DND-41 (cell line): ENCODE measurements at regions not wholly inside any gene's neighbourhood (a gene's known extent, or its start where the extent isn't known, plus 50 kb on each side); places are given as distances from the start of the nearest gene placed in this dataset.

Source experiments
- EZH2 ChIP-seq: IDR thresholded peaks from 3 replicates; pipeline ENCODE4 v1.6.1; 2012; ENCODE audit warnings: borderline replicate concordance, low read depth, mild to moderate bottlenecking, moderate library complexity, low read length, inconsistent platforms; ENCODE audit not compliant: severe bottlenecking
- TF ChIP-seq, protein P1 (sequence below): IDR thresholded peaks from 2 replicates; pipeline ENCODE4 v1.5.1; 2012; ENCODE audit warnings: borderline replicate concordance, low read length, moderate library complexity, mild to moderate bottlenecking; ENCODE audit not compliant: poor library complexity, severe bottlenecking; ENCODE audit errors: extremely low read depth

DNA sequence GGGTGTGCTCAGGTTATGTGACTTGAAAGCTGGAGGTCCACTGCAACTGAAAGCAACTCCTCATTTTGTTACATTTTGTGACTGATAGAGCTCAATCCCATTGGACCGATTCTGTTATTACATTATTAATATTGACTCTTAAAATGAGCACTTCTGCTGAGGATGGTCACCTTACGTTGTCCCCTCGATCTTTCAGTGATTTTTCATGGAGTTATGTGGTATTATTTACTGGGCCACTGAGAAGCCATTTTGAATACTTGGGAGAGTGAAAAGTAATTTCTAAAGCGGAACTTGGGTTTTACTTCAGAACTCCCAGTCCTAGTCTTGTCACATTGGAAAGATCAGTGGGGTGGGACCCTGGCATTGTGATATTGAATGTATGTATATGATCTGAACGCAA is 96.3 kb upstream of the FAM180A start:
- no peak for TF ChIP-seq EZH2
- TF ChIP-seq, protein P1, sequence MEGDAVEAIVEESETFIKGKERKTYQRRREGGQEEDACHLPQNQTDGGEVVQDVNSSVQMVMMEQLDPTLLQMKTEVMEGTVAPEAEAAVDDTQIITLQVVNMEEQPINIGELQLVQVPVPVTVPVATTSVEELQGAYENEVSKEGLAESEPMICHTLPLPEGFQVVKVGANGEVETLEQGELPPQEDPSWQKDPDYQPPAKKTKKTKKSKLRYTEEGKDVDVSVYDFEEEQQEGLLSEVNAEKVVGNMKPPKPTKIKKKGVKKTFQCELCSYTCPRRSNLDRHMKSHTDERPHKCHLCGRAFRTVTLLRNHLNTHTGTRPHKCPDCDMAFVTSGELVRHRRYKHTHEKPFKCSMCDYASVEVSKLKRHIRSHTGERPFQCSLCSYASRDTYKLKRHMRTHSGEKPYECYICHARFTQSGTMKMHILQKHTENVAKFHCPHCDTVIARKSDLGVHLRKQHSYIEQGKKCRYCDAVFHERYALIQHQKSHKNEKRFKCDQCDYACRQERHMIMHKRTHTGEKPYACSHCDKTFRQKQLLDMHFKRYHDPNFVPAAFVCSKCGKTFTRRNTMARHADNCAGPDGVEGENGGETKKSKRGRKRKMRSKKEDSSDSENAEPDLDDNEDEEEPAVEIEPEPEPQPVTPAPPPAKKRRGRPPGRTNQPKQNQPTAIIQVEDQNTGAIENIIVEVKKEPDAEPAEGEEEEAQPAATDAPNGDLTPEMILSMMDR, result no peak
